RKO (cell line): ENCODE measurements at regions not wholly inside any gene's neighbourhood (a gene's known extent, or its start where the extent isn't known, plus 50 kb on each side); places are given as distances from the start of the nearest gene placed in this dataset.

ENCODE experiments used
- DNase-seq: peaks from one replicate; pipeline ENCODE4 v3.0.0-alpha.2; 2016; ENCODE audit warnings: low spot score

DNA sequence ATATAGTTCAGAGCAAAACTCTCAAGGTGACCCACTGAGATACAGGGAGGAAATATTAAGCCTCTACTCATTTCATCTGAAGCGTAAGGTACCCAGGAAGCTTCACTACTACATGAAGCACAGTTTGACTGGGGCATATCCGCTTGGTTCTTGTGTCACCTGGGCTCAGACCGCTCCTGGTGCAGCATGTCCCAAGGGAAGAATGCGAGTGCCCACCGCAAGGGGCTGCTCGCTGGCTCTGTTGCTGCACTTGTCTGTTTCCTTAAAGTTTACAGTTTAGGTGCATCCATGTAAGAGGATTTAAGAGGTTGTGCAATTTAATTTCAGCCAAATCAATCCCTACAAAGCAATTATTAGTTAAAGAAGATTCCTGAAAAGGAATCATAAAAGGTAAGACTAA is 507.8 kb downstream of the FBXO15 start:
- DNase-seq: no peak

DNA sequence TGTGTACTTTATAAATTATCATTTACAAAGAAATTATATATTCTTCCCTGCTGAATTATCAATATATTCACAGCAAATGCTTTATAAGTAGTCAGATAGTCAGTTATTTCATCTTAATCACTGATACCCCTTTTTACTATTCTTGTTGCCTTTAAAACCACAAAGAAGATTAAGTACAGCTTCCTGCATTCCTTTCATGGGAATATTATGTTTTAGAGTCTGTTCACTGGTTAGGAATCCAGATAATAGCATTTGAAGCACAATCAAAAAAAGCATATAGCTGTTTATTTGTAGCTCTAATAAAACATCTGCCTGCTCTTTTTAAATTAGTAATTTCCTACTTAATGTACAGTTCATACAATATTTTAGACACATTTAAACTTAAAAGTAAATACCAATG is 508.9 kb downstream of the FBXO15 start:
- no peak for DNase-seq

- no peak for DNase-seq
Measured at GRCh38 chr18:73636355-73636754, 511.3 kb downstream of the FBXO15 start.

GRCh38 chr18:73626859-73627258 is 520.8 kb downstream of the FBXO15 start:
- no peak for DNase-seq

GRCh38 chr18:73626221-73626620 is 521.4 kb downstream of the FBXO15 start:
- no peak for DNase-seq

DNA sequence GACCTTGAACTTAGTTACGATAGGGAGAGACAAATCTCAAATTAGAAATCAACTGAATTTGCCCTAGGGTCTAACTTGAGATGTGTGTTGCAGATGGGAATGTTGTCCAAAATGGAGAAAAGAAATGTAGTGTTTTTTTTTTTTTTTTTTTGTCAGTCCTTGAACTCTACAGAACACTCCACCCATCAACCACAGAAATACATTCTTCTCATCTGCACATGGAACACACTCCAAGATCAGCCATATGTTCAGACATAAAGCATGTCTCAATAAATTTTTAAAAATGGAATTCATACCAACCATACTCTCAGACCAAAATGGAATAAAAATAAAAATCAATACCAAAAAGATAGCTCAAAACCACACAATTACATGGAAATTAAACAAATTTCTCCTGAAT is 526.5 kb downstream of the FBXO15 start:
- DNase-seq: no peak

GRCh38 chr18:73617981-73618380 is 529.7 kb downstream of the FBXO15 start:
- DNase-seq: no peak

GRCh38 chr18:73615506-73615905 is 532.1 kb downstream of the FBXO15 start:
- no peak for DNase-seq

- DNase-seq: no peak
Measured at GRCh38 chr18:73614812-73615211, 532.8 kb downstream of the FBXO15 start.

- no peak for DNase-seq
Measured at GRCh38 chr18:73613706-73614340, 533.8 kb downstream of the FBXO15 start.

DNA sequence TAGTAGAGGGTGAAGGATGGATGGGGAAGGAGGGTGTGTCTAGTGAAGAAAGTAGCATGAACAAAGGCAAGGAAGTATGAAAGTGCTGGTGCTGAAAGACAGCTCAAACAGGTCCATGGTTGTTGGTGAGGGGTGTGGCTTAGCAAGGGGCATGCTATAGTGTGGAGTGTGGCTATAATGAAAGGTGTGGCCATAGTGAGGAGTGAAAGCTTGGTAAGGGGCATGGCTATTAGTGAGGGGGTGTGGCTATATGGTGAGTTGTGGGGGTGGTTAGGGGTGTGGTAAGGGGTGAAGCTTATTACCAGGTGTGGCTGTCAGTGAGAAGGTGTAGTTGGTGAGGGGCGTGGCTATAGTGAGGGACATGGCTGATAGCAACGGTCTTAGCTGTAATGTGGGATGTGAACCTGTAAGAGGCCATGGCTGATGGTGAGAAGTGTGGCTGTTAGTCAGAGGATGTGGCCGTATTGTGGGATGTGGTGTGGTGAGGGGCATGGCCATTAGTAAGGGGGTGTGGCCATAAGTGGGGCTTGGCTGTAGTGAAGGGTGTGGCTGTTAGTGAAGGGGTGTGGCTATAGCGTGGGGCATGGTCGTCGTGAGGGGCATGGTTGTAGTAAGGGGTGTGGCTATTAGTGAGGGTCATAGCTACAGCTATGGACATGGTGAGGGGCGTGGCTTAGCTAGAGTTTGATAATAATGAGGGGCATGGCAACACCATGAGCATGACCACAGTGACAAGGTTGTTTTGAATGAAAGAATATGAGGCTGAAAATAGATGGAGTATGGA is 549.6 kb downstream of the FBXO15 start:
- no peak for DNase-seq

DNA sequence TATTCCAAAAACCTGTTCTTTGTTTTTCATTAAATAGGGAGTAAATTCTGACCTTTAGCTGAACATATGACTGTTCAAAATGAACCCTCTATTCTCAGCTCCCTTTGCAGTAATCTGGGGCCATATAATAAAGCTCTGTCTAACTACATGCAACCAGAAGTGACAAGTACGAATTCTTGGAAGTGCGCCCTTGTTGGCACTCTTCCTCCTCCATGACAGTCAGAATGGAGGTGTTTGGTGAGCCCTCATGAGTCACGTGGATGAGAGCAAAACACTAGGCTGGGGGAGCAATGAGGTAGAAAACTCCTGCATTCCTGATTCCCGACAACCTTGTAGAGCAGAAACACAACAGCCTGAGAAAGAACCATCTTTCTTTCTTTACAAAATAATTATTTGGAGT is 552.9 kb downstream of the FBXO15 start:
- no peak for DNase-seq

- no peak for DNase-seq
Measured at GRCh38 chr18:73593207-73593606, 554.4 kb downstream of the FBXO15 start.

DNA sequence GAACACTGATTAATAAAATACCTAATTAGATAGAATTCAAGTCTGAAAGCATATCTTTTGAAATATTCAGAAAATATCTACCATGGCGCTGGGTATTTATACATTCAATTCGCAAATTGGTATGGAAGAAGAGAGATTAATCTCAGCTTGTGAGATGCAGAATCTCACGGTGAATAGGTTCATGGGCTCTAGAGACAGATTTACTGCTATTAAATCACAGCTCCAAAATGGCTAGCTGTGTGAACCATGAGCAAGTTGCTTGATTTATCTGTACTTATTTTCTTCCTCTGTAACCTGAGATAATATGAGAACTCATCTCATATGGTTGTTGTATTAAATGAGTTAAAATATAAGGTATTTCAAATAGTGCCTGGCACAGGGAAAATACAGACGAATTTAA is 556.7 kb downstream of the FBXO15 start:
- no peak for DNase-seq

GRCh38 chr18:73579698-73580097 is 567.9 kb downstream of the FBXO15 start:
- DNase-seq: no peak

- DNase-seq: no peak
Measured at GRCh38 chr18:73577365-73577764, 570.3 kb downstream of the FBXO15 start.

DNA sequence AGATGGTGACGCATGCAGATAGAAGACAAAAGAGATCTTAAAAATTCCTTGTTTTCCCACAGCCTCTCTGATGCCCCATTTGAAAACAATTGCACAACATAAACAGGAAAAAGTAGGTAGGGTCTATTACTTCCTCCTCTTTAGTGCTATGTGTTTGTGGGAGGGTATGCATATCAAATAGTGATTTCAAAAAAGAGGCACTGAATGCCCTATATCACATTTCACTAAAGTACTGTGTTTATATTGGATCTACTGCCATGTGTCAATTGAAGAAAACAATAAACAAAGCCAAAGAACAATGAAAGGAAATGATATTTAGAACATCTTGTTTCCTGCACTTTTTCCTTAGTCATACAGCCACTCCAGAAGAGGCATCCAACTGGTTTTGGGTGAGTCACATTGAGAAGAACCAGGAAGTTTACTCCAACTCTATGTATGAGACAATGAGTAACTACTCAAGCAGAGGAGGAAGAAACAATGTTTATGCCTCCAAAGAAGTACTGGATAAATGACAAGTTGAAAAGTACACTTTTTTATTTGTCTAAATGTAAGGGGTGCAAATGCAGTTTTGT is 583.6 kb downstream of the FBXO15 start:
- DNase-seq: peak; percentile 49

GRCh38 chr18:73563345-73563744 is 584.3 kb downstream of the FBXO15 start:
- DNase-seq: no peak

DNA sequence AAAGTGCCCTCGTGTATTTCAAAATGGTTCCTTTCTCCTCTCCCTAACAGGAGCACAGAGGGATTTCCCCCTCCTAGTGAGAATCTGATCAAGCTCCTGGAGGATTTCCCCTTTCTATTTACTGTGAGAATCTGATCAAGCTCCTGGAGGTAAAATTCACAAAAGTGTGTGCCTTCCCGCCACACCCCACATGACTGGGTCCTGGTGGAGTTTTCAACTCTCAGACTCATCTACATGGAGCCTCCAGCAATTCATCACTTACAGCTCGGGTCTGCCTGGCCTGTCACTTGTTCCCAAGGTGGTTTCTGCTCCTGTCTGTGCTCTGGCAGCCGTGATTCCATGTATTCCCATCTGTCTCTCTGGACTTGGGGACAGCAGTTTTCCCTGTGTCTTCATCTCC is 590.7 kb downstream of the FBXO15 start:
- no peak for DNase-seq

DNA sequence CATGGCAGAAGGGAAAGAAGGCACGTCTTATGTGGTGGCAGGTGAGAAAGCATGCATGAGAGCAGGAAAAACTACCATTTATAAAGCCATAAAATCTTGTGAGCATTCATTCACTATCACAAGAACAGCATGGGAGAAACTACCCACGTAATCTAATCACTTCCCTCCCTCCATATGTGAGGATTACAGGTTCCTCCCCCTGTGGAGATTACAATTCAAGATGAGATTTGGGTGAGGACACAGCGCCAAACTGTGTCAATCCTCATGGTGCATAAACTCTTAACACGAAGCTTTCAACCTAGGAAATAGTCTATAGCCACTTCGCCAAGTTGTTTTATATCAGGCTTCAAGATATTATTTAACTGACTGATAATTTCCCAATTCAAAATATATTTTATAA is 595.5 kb downstream of the FBXO15 start:
- no peak for DNase-seq

- no peak for DNase-seq
Measured at GRCh38 chr18:73551211-73551610, 596.4 kb downstream of the FBXO15 start.

DNA sequence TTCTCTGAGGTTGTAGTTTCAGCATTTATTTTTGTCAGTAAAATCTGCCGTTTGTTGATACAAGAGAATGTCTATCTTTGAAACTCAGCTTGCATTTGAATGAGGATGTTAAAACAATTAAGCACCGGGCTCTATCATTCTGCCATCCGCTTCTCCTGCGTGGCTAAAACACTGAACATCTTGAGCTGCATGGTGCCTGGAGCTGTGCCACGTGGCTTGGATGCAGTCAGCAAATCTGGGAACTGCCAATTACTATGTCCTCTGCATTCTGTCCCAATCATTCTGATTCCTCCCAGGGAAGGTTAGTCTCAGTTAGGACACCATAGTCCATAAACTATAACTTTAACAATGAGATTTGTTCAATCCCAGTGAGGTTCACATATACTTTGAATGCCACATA is 598.4 kb downstream of the FBXO15 start:
- no peak for DNase-seq

DNA sequence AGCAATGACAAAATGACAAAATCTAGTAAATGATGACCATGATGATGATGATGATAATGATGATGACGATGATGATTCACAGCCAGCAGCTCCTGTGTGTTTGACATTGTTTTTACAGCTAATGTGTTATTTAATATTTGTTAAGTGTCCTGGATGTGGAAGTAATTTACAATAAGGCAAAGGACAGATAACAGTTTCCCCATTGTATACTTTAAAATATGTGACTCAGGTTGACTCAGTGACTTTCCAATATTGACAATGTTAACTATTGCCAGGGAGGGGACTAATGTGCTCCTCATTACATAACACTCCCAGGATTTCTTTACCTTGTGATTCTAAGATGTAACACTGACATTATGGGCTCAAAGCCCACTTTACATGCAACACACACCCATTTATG is 602.2 kb downstream of the FBXO15 start:
- no peak for DNase-seq

- DNase-seq: no peak
Measured at GRCh38 chr18:73544617-73545016, 603.0 kb downstream of the FBXO15 start.
